GM12878 (cell line): ENCODE measurements at regions not wholly inside any gene's neighbourhood (a gene's known extent, or its start where the extent isn't known, plus 50 kb on each side); places are given as distances from the start of the nearest gene placed in this dataset.

ENCODE experiments used
- BACH1 ChIP-seq: fragments of 450-650 bp; IDR thresholded peaks from 2 replicates; pipeline ENCODE4 v1.6.1; 2017; ENCODE audit warnings: mild to moderate bottlenecking, borderline replicate concordance
- CHD2 ChIP-seq: IDR thresholded peaks from 2 replicates; pipeline ENCODE4 v1.6.1; 2011; ENCODE audit warnings: low read depth, low read length, improper control_type of control experiment, borderline replicate concordance
- CTCF ChIP-seq, 3 experiments: IDR thresholded peaks in 2 of 3; conservative IDR thresholded peaks in 1 of 3; 2 replicates each; pipeline ENCODE4 v1.5.1; 2011; ENCODE audit warnings: low read depth in 3 of 3, low read length in 3 of 3, mild to moderate bottlenecking in 3 of 3, control low read depth in 2 of 3, moderate library complexity in 2 of 3, inconsistent platforms in 1 of 3, mixed read lengths in 1 of 3; ENCODE audit not compliant: control insufficient read depth in 2 of 3, insufficient read depth in 1 of 3; ENCODE audit errors: extremely low read depth in 1 of 3
- EGR1 ChIP-seq, 2 experiments: IDR thresholded peaks; 1 replicate in 1 of 2; 2 replicates in 1 of 2; pipeline ENCODE4 v1.6.1; 2011 to 2012; ENCODE audit warnings: low read depth in 2 of 2, low read length in 2 of 2, borderline replicate concordance in 1 of 2, mild to moderate bottlenecking in 1 of 2, moderate library complexity in 1 of 2
- EZH2 ChIP-seq: IDR thresholded peaks from 2 replicates; pipeline ENCODE4 v1.6.1; 2012; ENCODE audit warnings: low read depth, mild to moderate bottlenecking, control low read depth, inconsistent platforms, low read length, borderline replicate concordance; ENCODE audit not compliant: control insufficient read depth
- IKZF2 ChIP-seq, 2 experiments: fragments of 450-650 bp; IDR thresholded peaks; 2 replicates each; pipeline ENCODE4 v1.6.1; 2017; ENCODE audit warnings: mild to moderate bottlenecking in 2 of 2, moderate library complexity in 2 of 2
- IRF3 ChIP-seq: fragments of 450-650 bp; IDR thresholded peaks from 2 replicates; pipeline ENCODE4 v1.6.1; 2014; ENCODE audit warnings: mild to moderate bottlenecking
- NR2F1 ChIP-seq: fragments of 450-650 bp; conservative IDR thresholded peaks from 2 replicates; pipeline ENCODE4 v1.6.1; 2017; ENCODE audit warnings: mild to moderate bottlenecking
- PML ChIP-seq: IDR thresholded peaks from 2 replicates; pipeline ENCODE4 v1.6.1; 2012; ENCODE audit warnings: low read length, inconsistent platforms
- POLR2A ChIP-seq: IDR thresholded peaks from 2 replicates; pipeline ENCODE4 v1.6.1; 2011; ENCODE audit warnings: low read depth, mild to moderate bottlenecking, low read length
- POLR2AphosphoS5 ChIP-seq: IDR thresholded peaks from 2 replicates; pipeline ENCODE4 v1.6.1; 2011; ENCODE audit warnings: mild to moderate bottlenecking, low read length, inconsistent platforms
- TCF12 ChIP-seq: IDR thresholded peaks from 2 replicates; pipeline ENCODE4 v1.6.1; 2011; ENCODE audit warnings: low read depth, mild to moderate bottlenecking, low read length
- YY1 ChIP-seq: IDR thresholded peaks from 2 replicates; pipeline ENCODE4 v1.6.1; 2011; ENCODE audit warnings: low read depth, mild to moderate bottlenecking, low read length

- TF ChIP-seq CTCF (IDR thresholded peaks at IDR 0.05 in 2 of 3, conservative IDR thresholded peaks at IDR 0.05 in 1 of 3; ENCODE audit: control insufficient read depth in 2 of 3, extremely low read depth in 1 of 3, insufficient read depth in 1 of 3, low read depth in 3 of 3, low read length in 3 of 3) (no peak), POLR2A (no peak), YY1 (no peak), EGR1 (IDR thresholded peaks at IDR 0.05; ENCODE audit: borderline replicate concordance in 1 of 2, low read depth in 2 of 2, low read length in 2 of 2) (no peak), IKZF2 (IDR thresholded peaks at IDR 0.05) (no peak), IRF3 (no peak), EZH2 (no peak), TCF12 (no peak), CHD2 (no peak), POLR2AphosphoS5 (no peak), BACH1 (no peak), NR2F1 (no peak), PML (no peak)
These were observed 348.3 kb upstream of the TUSC1 start for GRCh38 chr9:26026423-26027100.
